Fibroblast of the aortic adventitia (primary cell): ENCODE measurements at regions not wholly inside any gene's neighbourhood (a gene's known extent, or its start where the extent isn't known, plus 50 kb on each side); places are given as distances from the start of the nearest gene placed in this dataset.
"Not testable (repeated sequence)": the region's sequence is repeated elsewhere in the genome, so short reads cannot be mapped to it uniquely, and the experiment has no call there.

ENCODE experiments used
- DNase-seq: peaks from one replicate; pipeline ENCODE4 v3.0.0-alpha.2; 2010; ENCODE audit warnings: low read depth
- H3K4me3 ChIP-seq: 2 replicates; pipeline ENCODE4 v1.5.1; 2011; ENCODE audit warnings: low read depth, mild to moderate bottlenecking, control low read depth, low read length, moderate library complexity
- TF ChIP-seq, protein P1 (sequence below): IDR thresholded peaks from 2 replicates; pipeline ENCODE4 v1.5.1; 2011; ENCODE audit warnings: mild to moderate bottlenecking, low read length, control low read depth, inconsistent platforms; ENCODE audit not compliant: insufficient read depth

DNA sequence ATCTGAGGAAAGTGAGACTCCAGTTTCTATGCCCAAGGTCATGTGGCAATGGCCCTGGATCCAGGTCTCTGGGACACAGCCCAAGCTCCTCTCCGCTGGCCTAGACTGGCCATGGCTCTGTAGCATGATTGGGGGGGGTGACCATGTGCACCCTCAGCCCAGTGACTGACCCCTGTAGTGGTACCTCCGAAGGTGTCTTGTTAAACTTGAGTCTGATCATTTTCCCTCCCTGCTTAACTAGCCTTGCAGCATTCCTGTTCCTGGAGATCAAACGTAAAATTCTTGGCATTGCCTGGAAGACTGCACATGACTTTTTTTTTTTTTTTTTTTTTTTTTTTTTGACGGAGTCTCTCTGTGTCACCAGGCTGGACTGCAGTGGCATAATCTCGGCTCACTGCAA lies 1116.0 kb downstream of the TBC1D22A start:
- TF ChIP-seq, protein P1, sequence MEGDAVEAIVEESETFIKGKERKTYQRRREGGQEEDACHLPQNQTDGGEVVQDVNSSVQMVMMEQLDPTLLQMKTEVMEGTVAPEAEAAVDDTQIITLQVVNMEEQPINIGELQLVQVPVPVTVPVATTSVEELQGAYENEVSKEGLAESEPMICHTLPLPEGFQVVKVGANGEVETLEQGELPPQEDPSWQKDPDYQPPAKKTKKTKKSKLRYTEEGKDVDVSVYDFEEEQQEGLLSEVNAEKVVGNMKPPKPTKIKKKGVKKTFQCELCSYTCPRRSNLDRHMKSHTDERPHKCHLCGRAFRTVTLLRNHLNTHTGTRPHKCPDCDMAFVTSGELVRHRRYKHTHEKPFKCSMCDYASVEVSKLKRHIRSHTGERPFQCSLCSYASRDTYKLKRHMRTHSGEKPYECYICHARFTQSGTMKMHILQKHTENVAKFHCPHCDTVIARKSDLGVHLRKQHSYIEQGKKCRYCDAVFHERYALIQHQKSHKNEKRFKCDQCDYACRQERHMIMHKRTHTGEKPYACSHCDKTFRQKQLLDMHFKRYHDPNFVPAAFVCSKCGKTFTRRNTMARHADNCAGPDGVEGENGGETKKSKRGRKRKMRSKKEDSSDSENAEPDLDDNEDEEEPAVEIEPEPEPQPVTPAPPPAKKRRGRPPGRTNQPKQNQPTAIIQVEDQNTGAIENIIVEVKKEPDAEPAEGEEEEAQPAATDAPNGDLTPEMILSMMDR, result no peak
- H3K4me3 ChIP-seq, result no peak overlapping the region
- no peak for DNase-seq

DNA sequence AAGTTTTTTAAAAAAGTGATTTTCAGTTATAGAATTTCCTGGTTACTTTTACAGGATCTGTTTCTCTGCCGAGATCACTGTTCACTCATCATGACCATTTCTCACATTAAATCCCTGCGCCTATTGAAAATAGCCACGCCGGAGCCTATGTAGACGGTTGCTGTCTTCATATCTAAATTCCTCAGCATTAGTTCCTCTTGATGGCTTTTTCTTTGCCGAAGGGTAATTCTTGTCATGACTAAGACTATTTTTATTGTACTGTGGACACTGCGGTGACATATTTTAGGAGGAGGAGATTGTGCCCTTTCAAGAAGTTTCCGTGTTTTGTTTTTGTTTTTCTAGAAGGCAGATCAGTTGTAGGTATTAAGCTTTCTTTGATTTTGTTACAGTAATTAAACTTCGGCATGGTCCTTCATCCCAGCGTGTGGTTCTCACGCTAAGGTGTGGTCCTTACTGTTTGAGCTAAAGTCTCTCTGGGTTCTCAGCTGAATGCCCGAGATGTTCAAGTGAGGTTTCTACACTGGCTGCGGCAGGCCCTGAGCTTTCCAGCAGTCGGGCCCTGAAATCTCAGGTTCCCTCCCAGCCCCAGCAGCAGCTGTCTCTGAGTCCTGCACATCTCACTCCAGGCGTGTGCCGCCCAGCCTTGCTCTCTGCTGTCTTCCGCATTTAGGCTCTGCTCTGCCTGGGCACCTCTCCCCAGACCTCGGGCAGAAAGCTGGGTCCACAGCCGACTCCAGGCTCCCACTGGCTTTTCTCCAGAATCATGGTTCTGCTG lies 1110.5 kb downstream of the TBC1D22A start:
- H3K4me3 ChIP-seq, result no peak overlapping the region
- TF ChIP-seq, protein P1, result no peak
- DNase-seq, result no peak

DNA sequence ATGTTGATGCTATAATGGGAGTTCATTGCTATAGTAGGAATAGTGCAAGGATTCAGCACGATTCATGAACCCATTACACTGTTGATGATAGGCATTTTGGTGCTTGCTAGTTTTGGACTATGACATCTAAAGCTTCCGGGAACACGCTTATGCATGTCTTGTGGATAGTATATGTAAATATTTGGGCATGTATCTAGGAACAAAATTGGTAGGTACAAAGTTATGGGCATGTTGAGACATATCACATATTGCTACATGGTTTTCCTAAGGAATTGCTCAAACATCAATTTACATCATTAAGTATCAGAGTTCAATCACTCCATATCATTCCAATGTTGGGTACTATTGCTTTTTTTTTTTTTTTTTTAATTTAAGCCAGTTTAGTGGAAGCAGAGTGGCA lies 1103.2 kb downstream of the TBC1D22A start:
- TF ChIP-seq, protein P1, result no peak
- no peak overlapping the region for H3K4me3 ChIP-seq
- DNase-seq, result no peak

DNA sequence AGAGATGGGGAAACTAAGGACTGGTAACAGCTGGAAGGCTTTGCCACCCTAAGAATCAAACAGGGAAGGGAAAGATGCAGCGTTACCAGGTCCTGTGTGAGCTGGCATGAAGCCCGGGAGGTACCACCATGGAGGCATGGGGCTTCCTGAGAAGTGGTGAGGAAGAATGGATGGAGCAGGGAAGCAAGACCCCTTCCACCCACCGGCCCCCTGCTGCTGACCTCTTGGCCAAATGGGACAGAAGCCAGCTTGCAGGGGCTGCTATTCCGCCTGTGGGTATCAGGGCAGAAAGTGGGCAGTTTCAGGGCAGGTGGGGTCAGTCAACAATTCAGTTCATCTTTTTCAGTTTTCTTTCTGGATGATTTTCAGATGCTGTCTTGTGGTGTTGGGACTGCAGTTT lies 1099.9 kb downstream of the TBC1D22A start:
- no peak overlapping the region for H3K4me3 ChIP-seq
- no peak for DNase-seq
- TF ChIP-seq, protein P1, result no peak

DNA sequence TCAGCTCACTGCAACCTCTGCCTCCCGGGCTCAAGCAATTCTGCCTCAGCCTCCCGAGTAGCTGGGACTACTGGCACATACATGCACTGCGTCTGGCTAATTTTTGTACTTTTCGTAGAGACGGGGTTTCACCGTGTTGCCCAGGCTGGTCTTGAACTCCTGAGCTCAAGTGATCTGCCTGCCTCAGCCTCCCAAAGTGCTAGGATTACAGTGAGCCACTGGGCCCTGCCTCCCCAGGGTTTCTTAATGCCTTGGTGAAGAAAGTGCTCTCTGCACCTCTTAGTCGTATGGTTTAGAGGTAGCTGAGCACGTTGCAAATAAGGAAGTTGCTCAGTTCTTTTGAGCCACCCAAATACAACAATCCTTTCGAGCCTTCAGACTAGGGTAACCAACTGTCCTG lies 1098.5 kb downstream of the TBC1D22A start:
- H3K4me3 ChIP-seq, DNase-seq: not testable (repeated sequence)

DNA sequence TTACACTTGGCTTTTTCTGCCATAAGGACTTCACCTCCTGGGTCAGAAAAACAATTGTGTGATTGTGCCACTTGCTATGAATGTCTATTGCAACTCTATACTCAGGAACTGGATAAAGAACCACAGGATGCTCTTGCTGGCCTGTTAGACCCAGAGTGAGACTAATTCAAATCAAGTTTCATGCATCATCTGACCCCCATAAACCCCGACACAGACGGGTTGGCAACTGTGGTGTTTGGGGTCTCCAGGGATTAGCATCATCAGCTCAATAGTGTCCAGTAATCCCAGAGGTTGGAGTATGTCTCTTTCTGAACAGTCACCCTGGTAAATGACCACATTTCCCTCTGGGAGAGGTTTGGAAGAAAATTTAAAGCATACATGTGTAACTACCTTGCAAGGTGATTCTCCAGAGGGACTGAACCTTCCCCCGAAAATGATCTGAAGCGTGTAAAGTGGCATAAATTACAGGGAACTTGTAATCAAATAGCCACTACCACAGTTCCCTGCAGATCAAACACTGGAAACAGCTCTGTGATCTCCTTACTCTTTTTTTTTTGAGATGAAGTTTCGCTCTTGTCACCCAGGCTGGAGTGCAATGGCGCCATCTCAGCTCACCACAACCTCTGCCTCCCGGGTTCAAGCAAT lies 1097.6 kb downstream of the TBC1D22A start:
- TF ChIP-seq, protein P1, result no peak
- no peak overlapping the region for H3K4me3 ChIP-seq
- no peak for DNase-seq

DNA sequence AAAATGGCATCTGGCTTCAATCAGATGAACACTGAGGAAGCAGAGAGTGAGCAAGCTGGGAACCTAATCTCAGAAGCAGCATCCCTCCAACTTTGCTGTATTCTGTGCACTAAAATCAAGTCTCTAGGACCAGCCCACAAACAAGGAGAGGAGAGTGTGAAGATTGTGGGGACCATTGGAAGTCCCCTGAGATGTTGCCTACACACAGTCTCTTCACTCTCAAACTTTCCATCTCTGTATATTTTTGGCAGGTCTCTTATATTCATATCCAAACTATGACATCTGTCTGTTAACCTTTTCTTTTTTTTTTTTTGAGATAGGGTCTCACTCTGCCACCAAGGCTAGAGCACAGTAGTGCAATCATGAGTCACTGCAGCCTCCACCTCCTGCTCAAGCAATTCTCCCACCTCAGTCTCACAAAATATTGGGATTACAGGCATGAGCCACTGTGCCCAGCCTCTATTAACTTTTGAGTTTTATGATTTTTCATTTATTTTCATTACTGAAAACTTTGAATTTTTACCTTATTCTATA lies 1096.4 kb downstream of the TBC1D22A start:
- no peak for DNase-seq
- TF ChIP-seq, protein P1, result no peak
- no peak overlapping the region for H3K4me3 ChIP-seq
